Caki2 (cell line): ENCODE measurements at regions not wholly inside any gene's neighbourhood (a gene's known extent, or its start where the extent isn't known, plus 50 kb on each side); places are given as distances from the start of the nearest gene placed in this dataset.

ENCODE experiments used
- DNase-seq: peaks from one replicate; pipeline ENCODE4 v3.0.0-alpha.2; 2015; ENCODE audit warnings: low read depth
- in situ Hi-C: cut with HindIII; loops from 2 replicates; pipeline ENCODE4 v1.10.0; 2016; ENCODE audit warnings: low sequenced_read_pairs, low pct_unique_long_range_greater_than_20kb, mixed read lengths

- in situ Hi-C loops = no loop called here
- DNase-seq = no peak
Observed at GRCh38 chr5:89260254-89260653, 377.3 kb upstream of the MEF2C start.

- in situ Hi-C loops = no loop called here
- DNase-seq = peak; percentile 70
Observed at GRCh38 chr5:89255845-89256463, 373.0 kb upstream of the MEF2C start.

DNA sequence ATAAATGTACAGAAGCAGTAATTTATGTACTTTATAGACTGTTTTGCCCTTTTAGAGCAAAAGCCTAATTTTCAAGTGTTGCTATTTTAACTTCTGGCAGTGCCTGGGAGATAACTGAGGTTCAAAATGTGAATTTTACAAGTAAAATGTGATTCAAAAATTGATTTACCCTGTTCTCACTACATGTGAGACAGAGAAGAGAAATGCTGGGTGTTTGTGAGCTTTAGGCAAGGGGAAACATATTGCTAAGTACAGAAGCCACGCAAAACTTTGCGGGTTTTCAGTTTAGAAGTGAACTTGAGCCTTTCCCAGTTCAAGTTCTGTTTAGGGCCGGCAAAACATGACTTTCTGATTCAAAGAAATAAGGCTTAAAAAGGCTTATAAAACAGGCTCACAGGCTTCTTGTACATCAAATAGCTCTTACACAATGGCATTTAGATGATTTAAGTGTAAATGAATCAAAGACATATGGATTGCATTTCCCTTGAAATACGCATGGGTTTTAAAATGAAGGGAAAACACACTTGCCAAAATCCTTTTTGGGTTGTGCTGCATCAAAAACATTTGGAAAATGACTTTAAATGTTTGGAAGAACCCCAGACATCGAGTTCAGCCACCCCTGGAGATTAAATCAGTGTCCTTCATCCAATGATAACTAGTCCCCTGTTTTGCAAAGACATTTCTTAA is 370.8 kb upstream of the MEF2C start:
- no peak for DNase-seq
- in situ Hi-C loops = no loop called here

DNA sequence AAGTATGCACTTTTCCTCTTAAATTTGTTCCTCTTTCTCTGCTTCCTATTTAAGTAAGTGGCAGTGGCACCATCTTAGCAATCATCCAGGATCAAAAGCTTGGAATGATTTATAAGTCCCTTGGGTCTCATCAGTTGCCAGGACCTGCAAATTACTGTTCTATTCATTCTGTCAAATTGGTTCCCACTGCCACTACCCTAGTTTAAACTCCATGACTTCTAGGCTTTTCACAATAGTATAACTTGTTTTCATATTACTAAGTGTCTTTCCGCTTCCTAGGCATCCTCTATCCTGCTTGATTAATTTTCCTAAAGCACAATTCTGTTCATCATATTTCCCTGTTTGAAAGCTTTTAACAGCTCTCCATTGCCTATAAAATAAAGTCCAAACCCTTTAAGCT is 363.9 kb upstream of the MEF2C start:
- no peak for DNase-seq
- in situ Hi-C loops = no loop called here

DNA sequence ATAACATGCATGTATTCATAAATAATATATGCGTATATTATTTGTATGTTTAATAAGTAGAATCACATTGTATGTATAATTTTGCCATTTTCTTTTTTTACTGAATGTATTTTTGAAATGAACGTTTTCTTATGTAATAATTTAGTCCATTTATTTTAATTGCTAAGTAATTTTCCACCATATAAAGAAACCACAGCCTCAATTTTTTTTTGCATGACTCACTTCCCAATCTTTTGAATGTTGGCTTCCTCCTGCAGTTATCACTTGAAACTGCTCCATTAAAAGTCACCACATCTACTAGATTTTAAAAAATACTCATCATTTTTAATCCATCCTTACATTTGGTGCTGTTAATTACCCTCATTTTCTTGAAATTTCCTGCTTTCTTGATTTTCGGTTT is 363.3 kb upstream of the MEF2C start:
- no peak for DNase-seq
- in situ Hi-C loops = no loop called here

DNA sequence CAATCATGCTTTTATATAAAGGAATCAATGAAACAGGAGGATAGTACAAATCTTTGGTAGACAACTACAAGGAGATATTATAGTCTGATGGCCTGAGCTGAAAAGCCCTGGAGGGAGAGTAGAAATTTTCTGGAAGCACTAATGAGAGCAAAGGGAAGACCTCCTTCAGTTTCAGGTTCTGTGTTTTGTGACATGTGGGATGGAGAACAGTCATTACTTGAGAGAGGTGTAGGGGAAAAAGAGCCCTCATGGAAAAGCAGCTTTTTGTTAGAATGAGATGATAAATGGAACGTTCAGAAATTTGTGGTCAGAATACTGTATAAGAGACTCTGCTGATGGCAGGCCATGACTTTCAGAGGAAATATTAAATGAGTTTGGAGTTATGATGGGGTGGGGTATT is 360.6 kb upstream of the MEF2C start:
- in situ Hi-C loops = no loop called here
- DNase-seq = no peak

DNA sequence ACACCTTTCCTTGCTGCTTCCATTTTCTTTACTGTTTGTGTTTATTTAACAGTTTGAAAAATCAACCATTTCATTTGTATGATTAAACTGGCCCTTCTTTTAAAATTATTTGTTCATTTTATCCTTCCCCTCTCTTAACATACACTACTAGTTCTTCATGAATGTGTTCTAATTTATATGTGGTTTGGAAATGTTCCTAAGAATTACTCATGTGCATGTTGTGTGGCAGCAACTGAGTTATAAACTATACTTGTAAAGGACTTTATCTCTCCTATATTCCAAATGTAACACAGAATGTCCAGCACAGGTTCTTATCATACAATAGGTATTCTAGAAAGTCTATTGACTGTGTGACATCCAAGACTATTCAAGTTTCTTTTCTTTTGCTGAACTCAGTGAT is 358.2 kb upstream of the MEF2C start:
- no peak for DNase-seq
- in situ Hi-C loops = no loop called here

GRCh38 chr5:89236900-89237299 is 353.9 kb upstream of the MEF2C start:
- no peak for DNase-seq
- in situ Hi-C loops = no loop called here

DNA sequence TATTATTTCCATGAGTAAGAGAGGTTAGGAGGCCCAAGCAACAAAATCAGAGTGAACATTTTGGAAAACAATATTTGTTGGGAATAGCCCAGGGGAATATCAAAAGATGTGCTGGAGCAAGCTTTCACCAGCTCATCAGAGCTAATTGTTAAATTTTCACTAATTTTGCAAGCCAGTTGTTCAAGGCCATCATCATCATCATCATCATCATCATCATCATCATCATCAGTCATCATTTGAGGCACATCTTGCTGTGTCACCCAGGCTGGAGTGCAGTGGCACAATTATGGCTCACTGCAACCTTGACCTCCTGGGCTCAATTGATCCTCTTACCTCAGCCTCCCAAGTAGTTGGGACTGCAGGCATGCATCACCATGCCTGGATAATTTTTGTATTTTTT is 350.5 kb upstream of the MEF2C start:
- in situ Hi-C loops = no loop called here
- DNase-seq = no peak

DNA sequence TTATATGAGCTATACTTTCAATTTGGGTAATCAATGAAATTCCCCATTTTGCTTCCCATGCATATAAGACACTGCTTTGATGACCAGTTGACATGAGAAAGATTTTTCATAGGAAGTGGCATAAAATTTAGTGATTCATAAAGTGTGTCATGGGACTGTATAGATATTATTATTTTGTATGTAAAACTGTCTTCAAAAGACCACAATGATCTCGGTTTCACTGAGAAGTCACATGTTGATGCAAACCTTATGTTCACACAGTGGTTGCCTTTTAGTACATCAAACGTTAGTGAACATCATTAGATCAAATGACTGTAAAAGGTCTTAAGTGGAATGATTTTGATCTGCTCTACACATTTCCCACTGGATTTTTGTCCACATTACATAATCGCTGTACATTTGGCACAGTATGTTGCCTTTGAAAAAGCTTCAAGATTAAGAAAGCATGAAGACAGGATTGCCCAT is 349.2 kb upstream of the MEF2C start:
- in situ Hi-C loops = no loop called here
- no peak for DNase-seq

- DNase-seq = no peak
- in situ Hi-C loops = no loop called here
Observed at GRCh38 chr5:89230178-89230577, 347.2 kb upstream of the MEF2C start.

GRCh38 chr5:89229331-89230070 is 346.5 kb upstream of the MEF2C start:
- no peak for DNase-seq
- in situ Hi-C loops = no loop called here

DNA sequence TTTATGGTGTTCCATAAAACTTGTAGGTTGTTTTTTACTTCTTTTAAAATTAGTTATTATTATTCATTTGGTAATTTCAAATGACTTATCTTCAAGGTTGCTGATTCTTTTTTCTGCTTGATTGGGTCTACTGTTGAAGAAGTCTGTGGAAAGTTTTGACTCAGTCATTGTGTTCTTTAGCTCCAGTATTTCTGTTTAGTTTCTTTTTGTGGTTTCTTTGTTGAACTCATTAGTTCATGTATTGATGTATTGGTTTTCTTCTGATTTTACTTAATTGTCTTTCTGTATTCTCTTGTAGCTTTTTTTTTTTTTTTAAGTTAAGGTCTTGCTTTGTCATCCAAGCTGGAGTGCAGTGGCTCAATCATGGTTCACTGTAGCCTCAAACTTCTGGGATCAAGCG is 345.4 kb upstream of the MEF2C start:
- in situ Hi-C loops = no loop called here
- no peak for DNase-seq

DNA sequence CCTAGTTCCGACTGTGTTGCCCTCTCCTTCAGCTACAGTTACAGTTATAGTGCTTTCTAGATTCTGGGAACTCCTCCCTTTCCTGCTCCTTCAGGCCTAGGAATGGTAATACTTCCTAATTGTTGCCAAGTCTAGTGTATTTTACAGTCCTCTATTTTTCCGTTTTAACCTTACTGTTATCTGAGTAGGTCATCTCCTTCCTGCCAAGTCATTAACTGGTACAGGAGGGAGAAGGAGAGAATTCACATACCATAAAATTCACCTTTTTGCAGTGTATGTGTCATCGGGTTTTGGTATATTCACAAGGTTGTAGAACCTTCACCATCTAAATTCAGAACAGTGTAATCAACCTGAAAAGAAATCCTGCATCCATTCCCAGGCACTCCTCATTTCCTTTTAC is 335.4 kb upstream of the MEF2C start:
- no peak for DNase-seq
- in situ Hi-C loops = no loop called here

GRCh38 chr5:89216606-89217005 is 333.6 kb upstream of the MEF2C start:
- in situ Hi-C loops = no loop called here
- DNase-seq = no peak

- DNase-seq = no peak
- in situ Hi-C loops = no loop called here
Observed at GRCh38 chr5:89213573-89213972, 330.6 kb upstream of the MEF2C start.

DNA sequence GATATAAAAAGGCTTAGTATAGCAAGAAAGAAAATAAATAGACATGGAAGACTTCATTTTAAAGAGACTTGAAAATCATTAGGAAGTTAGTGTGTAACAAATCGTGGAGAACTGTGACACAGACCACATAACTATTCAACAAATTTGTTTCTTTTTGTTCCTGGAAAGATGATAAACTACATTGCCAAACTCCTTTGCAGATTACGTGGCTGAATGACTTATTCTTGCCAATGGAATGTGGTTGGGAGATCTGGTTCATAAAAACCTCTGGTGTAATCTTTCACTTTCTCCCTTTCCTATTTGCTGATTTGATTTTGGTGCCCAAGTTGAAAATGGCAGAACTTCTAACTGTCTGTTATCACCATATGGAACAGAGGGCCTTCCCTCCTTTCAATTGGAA is 328.9 kb upstream of the MEF2C start:
- DNase-seq = no peak
- in situ Hi-C loops = no loop called here

- in situ Hi-C loops = no loop called here
- no peak for DNase-seq
Observed at GRCh38 chr5:89208811-89209210, 325.8 kb upstream of the MEF2C start.

DNA sequence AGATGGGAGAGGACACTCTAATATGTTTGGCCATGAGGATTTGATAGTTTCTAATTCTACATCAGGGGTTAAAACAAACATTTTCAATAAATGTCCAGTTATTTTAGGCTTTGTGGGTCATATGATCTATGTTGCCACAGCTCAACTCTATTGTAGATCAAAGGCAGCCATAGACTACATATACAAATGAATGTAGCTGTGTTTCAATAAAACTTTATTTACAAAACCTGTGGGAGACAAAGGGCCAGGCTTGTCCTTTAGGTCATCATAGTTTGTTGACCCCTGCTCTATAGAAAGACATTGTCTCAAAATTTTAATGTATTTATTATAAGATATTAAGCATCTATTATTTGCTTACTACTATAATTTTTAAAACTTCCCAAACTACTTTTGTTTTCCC is 325.4 kb upstream of the MEF2C start:
- in situ Hi-C loops = no loop called here
- DNase-seq = no peak

GRCh38 chr5:89204756-89205155 is 321.8 kb upstream of the MEF2C start:
- in situ Hi-C loops = no loop called here

More at GRCh38 chr5:89204756-89205155, 321.8 kb upstream of the MEF2C start:
- no peak for DNase-seq
